GM18517 (cell line): ENCODE measurements at regions not wholly inside any gene's neighbourhood (a gene's known extent, or its start where the extent isn't known, plus 50 kb on each side); places are given as distances from the start of the nearest gene placed in this dataset.
"Not testable (repeated sequence)": the region's sequence is repeated elsewhere in the genome, so short reads cannot be mapped to it uniquely, and the experiment has no call there.

Source experiments
- ATAC-seq: cut with Tn5 transposase; IDR thresholded peaks from one replicate; pipeline ENCODE4 v1.9.1; 2021; ENCODE audit warnings: mild to moderate bottlenecking, moderate library complexity; ENCODE audit not compliant: unreplicated experiment

DNA sequence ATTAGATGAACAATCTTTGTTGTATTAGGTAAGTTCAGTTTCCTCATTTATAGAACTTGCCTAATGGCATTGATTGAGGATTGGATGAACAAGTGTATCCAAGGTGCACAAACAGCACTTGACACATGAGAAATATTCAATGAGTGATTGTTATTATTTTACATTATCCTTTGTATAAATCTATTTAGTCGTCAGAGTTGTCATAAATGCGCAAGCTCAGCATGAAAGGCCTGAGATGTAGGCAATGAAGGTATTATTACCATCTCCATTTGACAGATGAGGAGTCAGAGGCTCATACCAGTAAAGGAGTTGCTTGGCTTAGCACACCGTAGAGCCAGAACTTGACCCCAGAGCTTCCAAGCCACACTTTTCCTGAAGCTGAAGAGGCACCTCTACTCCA is 291.4 kb downstream of the C1D start:
- no peak for ATAC-seq

- no peak for ATAC-seq
Measured at GRCh38 chr2:67772216-67773170, 290.3 kb downstream of the C1D start.

- no peak for ATAC-seq
Measured at GRCh38 chr2:67773851-67774250, 289.0 kb downstream of the C1D start.

- no peak for ATAC-seq
Measured at GRCh38 chr2:67776276-67776675, 286.5 kb downstream of the C1D start.

DNA sequence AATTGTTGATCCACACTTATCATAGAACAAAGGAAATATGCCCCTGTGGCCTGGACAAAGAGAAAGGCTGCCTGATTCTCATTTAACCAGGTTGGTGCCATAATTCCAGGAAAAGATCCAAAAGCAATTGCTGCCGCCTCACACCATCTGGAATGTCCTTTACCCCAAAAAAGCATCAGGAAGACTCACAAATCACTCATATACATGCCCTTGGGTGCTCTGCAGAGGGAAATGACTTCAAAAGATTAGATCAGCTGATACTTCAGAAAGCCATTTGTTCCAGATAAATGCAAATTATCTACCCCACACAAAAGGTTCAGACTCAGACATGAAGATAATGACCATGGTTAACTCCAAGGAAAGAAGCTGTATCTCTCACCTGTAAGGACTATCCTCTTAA is 285.8 kb downstream of the C1D start:
- no peak for ATAC-seq

- ATAC-seq, result no peak
Measured at GRCh38 chr2:67777836-67778429, 284.9 kb downstream of the C1D start.

DNA sequence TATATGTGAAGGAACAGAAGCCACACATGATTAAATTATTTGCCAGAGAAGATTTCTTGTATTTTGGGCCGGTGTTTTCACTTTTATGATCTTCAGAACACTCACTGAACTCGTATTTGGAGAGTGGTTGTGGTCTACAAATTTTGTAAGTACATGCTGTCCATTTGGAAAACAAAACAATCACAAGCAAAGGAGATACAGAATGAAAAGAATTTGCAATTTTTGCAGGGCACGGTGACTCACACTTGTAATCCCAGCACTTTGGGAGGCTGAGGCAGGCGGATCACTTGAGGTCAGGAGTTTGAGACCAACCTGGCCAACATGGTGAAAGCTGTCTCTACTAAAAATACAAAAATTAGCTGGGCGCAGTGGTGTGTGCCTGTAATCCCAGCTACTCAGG is 282.0 kb downstream of the C1D start:
- ATAC-seq, result not testable (repeated sequence)

DNA sequence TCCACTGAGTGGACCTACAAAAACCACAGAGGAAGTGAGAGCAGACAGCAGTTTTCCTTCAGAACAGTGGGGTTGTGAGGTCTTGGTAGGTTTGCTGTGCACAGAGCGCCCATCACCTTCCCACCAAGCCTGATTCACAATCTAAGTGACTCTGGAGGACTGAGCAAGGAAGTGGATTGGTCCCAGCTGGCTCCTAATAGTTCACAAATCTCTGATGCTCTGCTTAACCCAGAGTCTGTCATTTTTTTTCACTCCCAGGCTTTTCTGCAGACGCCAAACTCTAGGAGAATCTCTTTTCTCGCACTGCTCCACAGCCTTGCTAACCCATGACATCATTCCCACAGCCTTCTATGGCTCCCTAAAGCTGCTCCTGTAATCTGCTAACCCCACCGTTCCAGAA is 280.4 kb downstream of the C1D start:
- ATAC-seq, result no peak

DNA sequence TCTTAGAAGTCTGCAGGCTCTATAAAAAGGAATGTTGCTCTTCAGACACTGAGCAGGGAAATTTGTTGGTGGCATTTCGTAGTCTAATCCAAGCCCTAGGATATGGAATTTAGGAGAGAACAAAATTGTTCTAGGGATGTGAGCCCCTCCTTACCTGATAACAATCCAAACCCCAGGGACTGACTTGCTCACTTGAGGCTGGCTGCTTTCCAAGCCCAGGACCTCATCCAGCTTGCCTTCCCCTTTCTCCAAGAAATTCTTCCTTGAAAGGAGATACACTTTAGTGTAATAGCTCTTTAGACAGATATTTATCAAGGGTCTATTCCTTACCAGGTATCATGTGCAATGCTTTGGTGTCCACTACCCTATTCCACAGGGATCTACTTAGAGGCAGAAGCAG is 279.8 kb downstream of the C1D start:
- no peak for ATAC-seq

DNA sequence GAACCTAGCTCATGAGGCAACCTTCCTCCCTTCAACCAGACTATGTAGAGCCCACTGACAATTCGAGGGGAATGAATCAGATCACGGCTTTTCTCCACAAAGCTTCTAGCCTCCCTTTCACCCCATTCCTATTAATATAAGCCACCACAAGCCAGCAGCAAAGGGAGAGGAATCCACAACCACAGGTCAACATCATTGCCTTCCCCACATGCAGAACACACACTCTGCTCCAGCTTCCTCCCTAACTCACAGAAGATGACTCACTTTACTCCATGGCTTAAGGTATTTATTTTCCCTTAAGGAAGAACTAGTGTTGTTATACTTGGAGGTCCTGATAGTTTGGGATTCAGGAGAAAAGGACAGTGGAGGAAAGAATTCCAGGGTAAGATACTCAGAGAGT is 272.2 kb downstream of the C1D start:
- ATAC-seq, result no peak

DNA sequence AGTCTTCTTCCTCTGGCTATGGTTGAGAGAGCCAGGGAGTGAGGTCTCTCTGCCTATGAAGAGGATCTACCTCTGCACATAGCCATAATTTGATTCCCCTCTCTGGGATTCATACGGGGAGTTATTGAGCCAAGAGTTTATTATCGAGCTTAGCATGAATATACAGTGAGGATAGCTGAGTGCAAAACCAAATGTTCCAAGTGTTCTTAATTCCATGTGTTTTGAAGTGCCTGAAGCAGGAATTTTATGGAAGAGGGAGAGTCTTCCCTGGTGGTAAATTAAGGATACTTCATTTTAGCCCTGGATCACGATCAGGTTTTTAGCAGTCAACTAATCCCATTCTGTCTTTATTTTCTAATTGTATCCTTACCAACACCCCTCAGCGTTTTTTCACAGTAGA is 270.6 kb downstream of the C1D start:
- no peak for ATAC-seq

DNA sequence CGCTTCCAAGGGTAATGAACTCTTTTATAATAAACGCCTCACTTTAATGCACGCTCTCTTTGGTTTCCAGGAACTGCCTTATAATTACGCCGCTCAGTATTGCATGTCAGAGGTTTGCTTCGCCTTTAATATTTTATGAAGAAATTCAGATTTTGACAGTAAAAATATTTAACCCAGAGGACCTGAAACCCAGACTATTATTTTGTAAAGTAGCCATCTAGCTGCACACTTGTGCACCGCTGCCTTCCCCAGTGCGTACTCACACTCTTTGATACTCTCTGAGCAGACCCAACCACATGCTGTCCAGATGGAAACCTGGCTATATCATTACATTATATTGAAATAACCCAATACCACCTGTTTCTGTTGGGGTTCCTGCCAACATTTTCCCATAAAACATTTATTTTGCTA is 270.1 kb downstream of the C1D start:
- no peak for ATAC-seq

- no peak for ATAC-seq
Measured at GRCh38 chr2:67797801-67798540, 264.8 kb downstream of the C1D start.

- ATAC-seq, result no peak
Measured at GRCh38 chr2:67798541-67799160, 264.2 kb downstream of the C1D start.

- ATAC-seq, result no peak
Measured at GRCh38 chr2:67799886-67800285, 262.9 kb downstream of the C1D start.

GRCh38 chr2:67802291-67802690 is 260.5 kb downstream of the C1D start:
- ATAC-seq, result no peak

- ATAC-seq, result no peak
Measured at GRCh38 chr2:67802824-67803223, 260.0 kb downstream of the C1D start.

DNA sequence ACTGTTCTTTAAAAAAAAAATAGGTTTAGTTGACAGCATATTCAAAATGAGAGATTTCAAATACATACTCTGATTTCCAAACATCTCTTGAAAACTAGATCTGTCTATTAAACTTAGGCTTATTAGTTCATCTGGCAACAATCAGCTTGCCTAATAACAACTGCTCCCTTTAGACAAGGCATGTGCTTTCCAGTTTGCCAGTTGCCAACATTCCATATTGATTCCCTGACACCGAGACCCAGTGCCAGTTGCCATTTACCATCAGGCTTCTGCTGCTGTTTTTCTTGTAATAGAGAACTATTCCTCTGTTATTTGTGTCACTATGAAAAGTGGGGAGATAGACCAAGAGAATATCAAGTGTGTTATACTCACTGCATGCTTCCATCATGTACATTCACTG is 256.0 kb downstream of the C1D start:
- no peak for ATAC-seq

- ATAC-seq, result no peak
Measured at GRCh38 chr2:67808112-67808511, 254.7 kb downstream of the C1D start.

- ATAC-seq, result no peak
Measured at GRCh38 chr2:67812682-67813081, 250.1 kb downstream of the C1D start.

DNA sequence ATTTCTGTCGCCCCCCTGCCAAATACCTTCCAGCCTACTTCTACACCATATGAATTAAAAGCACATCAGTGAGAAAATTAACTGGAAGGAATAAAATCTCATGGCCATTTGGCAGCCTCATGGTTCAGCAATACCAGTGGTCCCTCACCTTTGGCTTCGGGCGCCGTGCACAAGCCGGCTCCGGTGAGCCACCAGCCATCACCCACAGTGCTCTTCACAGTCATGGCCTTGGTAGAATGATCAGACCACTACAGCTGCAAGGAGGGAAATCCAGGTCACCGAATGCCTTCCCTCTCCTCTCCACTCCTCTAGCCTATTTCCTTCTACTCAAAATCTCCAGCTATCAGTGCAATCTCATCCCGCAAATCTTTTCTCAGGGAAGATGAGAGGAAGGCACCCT is 239.1 kb downstream of the C1D start:
- ATAC-seq, result no peak
